Peyer's patch (tissue), 4 donors: ENCODE measurements at regions not wholly inside any gene's neighbourhood (a gene's known extent, or its start where the extent isn't known, plus 50 kb on each side); places are given as distances from the start of the nearest gene placed in this dataset.
A peak's percentile ranks its signal among the peaks of the same experiment; 100 is the strongest.

Source experiments
- DNase-seq, 3 donors: peaks; one replicate each; pipeline ENCODE4 v3.0.0-alpha.2; 2017 to 2019
- H3K27ac ChIP-seq, 4 donors: fragments of 200-600 bp; sonication (generic); one replicate each; pipeline ENCODE4 v1.5.1; 2016 to 2019
- H3K27me3 ChIP-seq, 2 donors: fragments of 200-600 bp; sonication (generic); one replicate each; pipeline ENCODE4 v1.5.1; 2019
- H3K36me3 ChIP-seq, 3 donors: fragments of 200-600 bp; sonication (generic); one replicate each; pipeline ENCODE4 v1.5.1; 2016 to 2019
- H3K4me1 ChIP-seq, 4 donors: fragments of 200-600 bp; sonication (generic); one replicate each; pipeline ENCODE4 v1.5.1; 2016 to 2019
- H3K4me3 ChIP-seq, 4 donors: fragments of 200-600 bp; sonication (generic); 1 replicate in 3 of 4; 2 replicates in 1 of 4; pipeline ENCODE4 v1.5.1; 2016 to 2019; ENCODE audit warnings: mild to moderate bottlenecking in 1 of 4
- H3K9me3 ChIP-seq, 4 donors: fragments of 200-600 bp; sonication (generic); one replicate each; pipeline ENCODE4 v1.5.1; 2016 to 2019; ENCODE audit warnings: mild to moderate bottlenecking in 1 of 4
- CTCF ChIP-seq, 6 experiments: fragments of 450-650 bp in 4 of 6; fragments of 200-600 bp in 2 of 6; sonication (generic) in 1 of 6; IDR thresholded peaks; one replicate each; pipeline ENCODE4 v1.5.1; 2017 to 2019; ENCODE audit warnings: antibody characterized with exemption in 6 of 6, mild to moderate bottlenecking in 3 of 6, moderate library complexity in 1 of 6
- POLR2A ChIP-seq, 2 donors: fragments of 450-650 bp; IDR thresholded peaks; one replicate each; pipeline ENCODE4 v1.5.1; 2017; ENCODE audit warnings: antibody characterized with exemption in 2 of 2, mild to moderate bottlenecking in 2 of 2, moderate library complexity in 2 of 2

GRCh38 chr4:123113155-123113554 lies 190.8 kb upstream of the NUDT6 start:
- H3K27ac ChIP-seq = no peak overlapping the region
- no peak overlapping the region for H3K4me3 ChIP-seq
- TF ChIP-seq POLR2A (IDR thresholded peaks at IDR 0.05) (no peak), CTCF (IDR thresholded peaks at IDR 0.05) (no peak)
- no peaks in the 10 kb centered on the region for H3K27me3 ChIP-seq
- H3K36me3 ChIP-seq = no peaks in the 10 kb centered on the region
- H3K4me1 ChIP-seq = peaks cover 0 to 6% (median 0%) of the 10 kb centered on the region in 4 donors
- H3K9me3 ChIP-seq = no peaks in the 10 kb centered on the region
- no peak for DNase-seq

- H3K27me3 ChIP-seq = no peaks in the 10 kb centered on the region
- H3K4me1 ChIP-seq = peaks cover 0 to 6% (median 0%) of the 10 kb centered on the region in 4 donors
- no peaks in the 10 kb centered on the region for H3K9me3 ChIP-seq
- no peak for TF ChIP-seq POLR2A (IDR thresholded peaks at IDR 0.05)
- TF ChIP-seq CTCF (IDR thresholded peaks at IDR 0.05) = no peak
- DNase-seq = peak in 1 of 3 donors; percentile 44
- peak overlapping the region in 1 of 4 donors; percentile 25 for H3K27ac ChIP-seq
- H3K4me3 ChIP-seq = no peak overlapping the region
- no peaks in the 10 kb centered on the region for H3K36me3 ChIP-seq
Measured at GRCh38 chr4:123114084-123114914, 191.9 kb upstream of the NUDT6 start.

GRCh38 chr4:123114915-123115756 lies 192.7 kb upstream of the NUDT6 start:
- DNase-seq = no peak
- Histone ChIP-seq H3K36me3 (no peaks in the 10 kb centered on the region), H3K27ac (no peak overlapping the region), H3K9me3 (no peaks in the 10 kb centered on the region), H3K4me3 (no peak overlapping the region), H3K4me1 (peaks cover 0 to 6% (median 0%) of the 10 kb centered on the region in 4 donors), H3K27me3 (no peaks in the 10 kb centered on the region)
- TF ChIP-seq POLR2A (IDR thresholded peaks at IDR 0.05) (no peak), CTCF (IDR thresholded peaks at IDR 0.05) (no peak)

- no peaks in the 10 kb centered on the region for H3K9me3 ChIP-seq
- no peaks in the 10 kb centered on the region for H3K27me3 ChIP-seq
- H3K4me3 ChIP-seq = no peak overlapping the region
- TF ChIP-seq POLR2A (IDR thresholded peaks at IDR 0.05) (no peak), CTCF (IDR thresholded peaks at IDR 0.05) (no peak)
- H3K4me1 ChIP-seq = peaks cover 0 to 6% (median 0%) of the 10 kb centered on the region in 4 donors
- no peak for DNase-seq
- H3K36me3 ChIP-seq = no peaks in the 10 kb centered on the region
- no peak overlapping the region for H3K27ac ChIP-seq
Measured at GRCh38 chr4:123116412-123116811, 194.0 kb upstream of the NUDT6 start.

GRCh38 chr4:123120473-123120872 lies 198.1 kb upstream of the NUDT6 start:
- Histone ChIP-seq H3K27ac (no peak overlapping the region), H3K27me3 (no peaks in the 10 kb centered on the region), H3K4me3 (no peak overlapping the region), H3K9me3 (no peaks in the 10 kb centered on the region), H3K4me1 (peaks cover 0 to 6% (median 0%) of the 10 kb centered on the region in 4 donors), H3K36me3 (no peaks in the 10 kb centered on the region)
- TF ChIP-seq CTCF (IDR thresholded peaks at IDR 0.05) = no peak
- no peak for TF ChIP-seq POLR2A (IDR thresholded peaks at IDR 0.05)
- DNase-seq = no peak
